ENCODE measurements at regions not wholly inside any gene's neighbourhood (a gene's known extent, or its start where the extent isn't known, plus 50 kb on each side); places are given as distances from the start of the nearest gene placed in this dataset.

- Mint-ChIP-seq H3K27ac (no peak overlapping the region), H3K9me3 (peaks cover 6% of the 10 kb centered on the region), H3K27me3 (ENCODE audit: low read depth) (no peaks in the 10 kb centered on the region), H3K4me1 (no peaks in the 10 kb centered on the region), H3K36me3 (ENCODE audit: low read depth) (no peaks in the 10 kb centered on the region), H3K4me3 (no peak overlapping the region)
- TF ChIP-seq, protein P1, sequence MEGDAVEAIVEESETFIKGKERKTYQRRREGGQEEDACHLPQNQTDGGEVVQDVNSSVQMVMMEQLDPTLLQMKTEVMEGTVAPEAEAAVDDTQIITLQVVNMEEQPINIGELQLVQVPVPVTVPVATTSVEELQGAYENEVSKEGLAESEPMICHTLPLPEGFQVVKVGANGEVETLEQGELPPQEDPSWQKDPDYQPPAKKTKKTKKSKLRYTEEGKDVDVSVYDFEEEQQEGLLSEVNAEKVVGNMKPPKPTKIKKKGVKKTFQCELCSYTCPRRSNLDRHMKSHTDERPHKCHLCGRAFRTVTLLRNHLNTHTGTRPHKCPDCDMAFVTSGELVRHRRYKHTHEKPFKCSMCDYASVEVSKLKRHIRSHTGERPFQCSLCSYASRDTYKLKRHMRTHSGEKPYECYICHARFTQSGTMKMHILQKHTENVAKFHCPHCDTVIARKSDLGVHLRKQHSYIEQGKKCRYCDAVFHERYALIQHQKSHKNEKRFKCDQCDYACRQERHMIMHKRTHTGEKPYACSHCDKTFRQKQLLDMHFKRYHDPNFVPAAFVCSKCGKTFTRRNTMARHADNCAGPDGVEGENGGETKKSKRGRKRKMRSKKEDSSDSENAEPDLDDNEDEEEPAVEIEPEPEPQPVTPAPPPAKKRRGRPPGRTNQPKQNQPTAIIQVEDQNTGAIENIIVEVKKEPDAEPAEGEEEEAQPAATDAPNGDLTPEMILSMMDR (IDR thresholded peaks at IDR 0.05; ENCODE audit: unreplicated experiment in 3 of 3) = no peak
These were observed 611.7 kb upstream of the FTMT start for GRCh38 chr5:121239951-121240350.

GRCh38 chr5:121246971-121247370, 604.7 kb upstream of the FTMT start:
- H3K27ac Mint-ChIP-seq = no peak overlapping the region
- H3K4me1 Mint-ChIP-seq = no peaks in the 10 kb centered on the region
- no peaks in the 10 kb centered on the region for H3K27me3 Mint-ChIP-seq (ENCODE audit: low read depth)
- no peak overlapping the region for H3K4me3 Mint-ChIP-seq
- no peaks in the 10 kb centered on the region for H3K36me3 Mint-ChIP-seq (ENCODE audit: low read depth)
- peaks cover 3% of the 10 kb centered on the region for H3K9me3 Mint-ChIP-seq
- TF ChIP-seq, protein P1 (IDR thresholded peaks at IDR 0.05; ENCODE audit: unreplicated experiment in 3 of 3) = no peak

GRCh38 chr5:121251954-121252353, 599.7 kb upstream of the FTMT start:
- H3K27me3 Mint-ChIP-seq (ENCODE audit: low read depth) = no peaks in the 10 kb centered on the region
- H3K9me3 Mint-ChIP-seq = peaks cover 3% of the 10 kb centered on the region
- TF ChIP-seq, protein P1 (IDR thresholded peaks at IDR 0.05; ENCODE audit: unreplicated experiment in 3 of 3) = no peak
- H3K4me3 Mint-ChIP-seq = no peak overlapping the region
- no peaks in the 10 kb centered on the region for H3K36me3 Mint-ChIP-seq (ENCODE audit: low read depth)
- no peak overlapping the region for H3K27ac Mint-ChIP-seq
- no peaks in the 10 kb centered on the region for H3K4me1 Mint-ChIP-seq

- H3K4me3 Mint-ChIP-seq = no peak overlapping the region
- H3K9me3 Mint-ChIP-seq = no peaks in the 10 kb centered on the region
- no peaks in the 10 kb centered on the region for H3K4me1 Mint-ChIP-seq
- no peaks in the 10 kb centered on the region for H3K36me3 Mint-ChIP-seq (ENCODE audit: low read depth)
- TF ChIP-seq, protein P1 (IDR thresholded peaks at IDR 0.05; ENCODE audit: unreplicated experiment in 3 of 3) = no peak
- no peaks in the 10 kb centered on the region for H3K27me3 Mint-ChIP-seq (ENCODE audit: low read depth)
- no peak overlapping the region for H3K27ac Mint-ChIP-seq
These were observed 594.1 kb upstream of the FTMT start for GRCh38 chr5:121257621-121258020.

DNA sequence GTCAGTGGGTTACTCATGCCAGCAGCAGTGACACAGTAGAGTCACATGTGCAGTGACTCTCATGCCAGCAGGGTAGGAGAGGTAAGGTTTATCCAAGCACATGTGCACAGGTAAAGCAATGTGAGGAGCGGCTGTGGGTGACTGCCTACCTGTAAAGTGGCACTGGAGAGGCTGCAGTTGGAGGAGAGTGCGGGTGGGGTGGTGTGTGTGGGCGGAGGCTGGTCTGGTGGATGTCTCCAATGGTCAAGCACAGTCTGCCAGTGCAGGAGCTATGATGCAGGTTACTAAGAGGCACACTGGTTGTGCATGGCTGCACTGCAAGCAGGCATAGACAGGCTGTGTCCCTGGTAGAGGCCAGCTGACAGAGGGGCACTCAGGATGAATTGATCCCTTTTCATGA, 588.2 kb upstream of the FTMT start:
- H3K9me3 Mint-ChIP-seq = no peaks in the 10 kb centered on the region
- H3K27me3 Mint-ChIP-seq (ENCODE audit: low read depth) = no peaks in the 10 kb centered on the region
- no peak overlapping the region for H3K4me3 Mint-ChIP-seq
- no peaks in the 10 kb centered on the region for H3K36me3 Mint-ChIP-seq (ENCODE audit: low read depth)
- TF ChIP-seq, protein P1 (IDR thresholded peaks at IDR 0.05; ENCODE audit: unreplicated experiment in 3 of 3) = no peak
- H3K4me1 Mint-ChIP-seq = no peaks in the 10 kb centered on the region
- H3K27ac Mint-ChIP-seq = no peak overlapping the region

DNA sequence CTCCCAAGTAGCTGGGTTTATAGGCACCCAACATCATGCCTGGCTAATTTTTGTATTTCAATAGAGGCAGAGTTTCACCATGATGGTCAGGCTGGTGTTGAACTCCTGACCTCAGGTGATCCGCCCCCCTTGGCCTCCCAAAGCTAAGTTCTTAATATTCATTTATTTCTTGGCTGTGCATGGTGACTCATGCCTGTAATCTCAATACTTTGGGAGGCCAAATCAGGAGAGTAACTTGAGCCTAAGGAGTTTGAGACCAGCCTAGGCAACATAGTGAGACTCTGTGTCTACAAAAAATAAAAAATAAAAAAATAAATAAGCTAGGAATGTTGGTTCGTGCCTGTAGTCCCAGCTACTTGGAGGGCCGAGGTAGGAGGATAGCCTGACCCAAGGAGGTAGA, 587.1 kb upstream of the FTMT start:
- Mint-ChIP-seq H3K27me3 (ENCODE audit: low read depth) (no peaks in the 10 kb centered on the region), H3K27ac (no peak overlapping the region), H3K4me3 (no peak overlapping the region), H3K4me1 (no peaks in the 10 kb centered on the region), H3K9me3 (no peaks in the 10 kb centered on the region), H3K36me3 (ENCODE audit: low read depth) (no peaks in the 10 kb centered on the region)
- TF ChIP-seq, protein P1 (IDR thresholded peaks at IDR 0.05; ENCODE audit: unreplicated experiment in 3 of 3) = no peak
